ENCODE measurements at regions not wholly inside any gene's neighbourhood (a gene's known extent, or its start where the extent isn't known, plus 50 kb on each side); places are given as distances from the start of the nearest gene placed in this dataset.

GRCh38 chr9:30970812-30971211 lies 1413.6 kb upstream of the ACO1 start:
- Histone ChIP-seq H2BK20ac (ENCODE audit: low read depth, low read length) (no peak overlapping the region), H2AFZ (replicated peaks; ENCODE audit: low read length, poor library complexity) (no peak overlapping the region), H3K9ac (ENCODE audit: low read depth, low read length) (no peak overlapping the region), H2AK9ac (replicated peaks; ENCODE audit: low read depth, low read length, poor library complexity) (no peak overlapping the region), H3K14ac (replicated peaks; ENCODE audit: low read depth, low read length) (no peak overlapping the region), H3K27ac (ENCODE audit: insufficient read depth, low read length) (no peak overlapping the region), H2BK5ac (ENCODE audit: low read depth, low read length, poor library complexity, severe bottlenecking) (no peak overlapping the region), H3K4ac (ENCODE audit: low read depth, low read length) (no peak overlapping the region), H2AK5ac (ENCODE audit: low read depth, low read length) (no peak overlapping the region), H3K9me1 (ENCODE audit: insufficient read depth, low read length) (no peaks in the 10 kb centered on the region), H4K5ac (ENCODE audit: low read depth, low read length) (no peak overlapping the region), H3K4me1 (ENCODE audit: control insufficient read depth, insufficient read depth, low read length) (no peaks in the 10 kb centered on the region), H2BK120ac (ENCODE audit: low read depth, low read length) (no peak overlapping the region), H3K23ac (ENCODE audit: low read depth, low read length) (no peak overlapping the region), H2BK15ac (ENCODE audit: low read depth, low read length) (no peak overlapping the region), H4K8ac (ENCODE audit: low read depth in 2 of 2, low read length in 2 of 2) (no peak overlapping the region), H3K18ac (ENCODE audit: low read depth, low read length) (no peak overlapping the region), H3K9me3 (ENCODE audit: control insufficient read depth, insufficient read depth, low read length) (peaks cover 6% of the 10 kb centered on the region), H4K91ac (ENCODE audit: insufficient read depth, low read depth, low read length) (no peak overlapping the region), H3K4me3 (ENCODE audit: insufficient read depth, low read depth, low read length) (no peak overlapping the region), H3K56ac (ENCODE audit: extremely low read depth, insufficient read depth, low read length) (no peak overlapping the region), H3K27me3 (ENCODE audit: control insufficient read depth, insufficient read depth, low read length) (no peaks in the 10 kb centered on the region), H4K20me1 (ENCODE audit: insufficient read depth, low read length) (no peaks in the 10 kb centered on the region), H3K36me3 (ENCODE audit: control insufficient read depth, insufficient read depth, low read length) (no peaks in the 10 kb centered on the region), H3K4me2 (ENCODE audit: low read depth, low read length) (no peak overlapping the region), H3K79me1 (ENCODE audit: low read depth in 1 of 2, low read length in 2 of 2) (no peaks in the 10 kb centered on the region)
- ATAC-seq (ENCODE audit: low read depth) (no peak), DNase-seq (no peak)
- in situ Hi-C loops (cut with MboI; ENCODE audit: low sequenced_read_pairs), result no loop called here
- no TSS peak for BruUV-seq (replicated peaks)
- dilution Hi-C loops (cut with HindIII; ENCODE audit: low sequenced_read_pairs, unreplicated experiment), result no loop called here
- ChIA-PET POLR2A (ENCODE audit: unreplicated experiment) (no interaction called here), CTCF (no interaction called here)
- no peak for TF ChIP-seq RAD21 (IDR thresholded peaks at IDR 0.05; ENCODE audit: low read length)
- no peak for TF ChIP-seq BHLHE40 (IDR thresholded peaks at IDR 0.05; ENCODE audit: low read depth, low read length)
- no peak for TF ChIP-seq CHD1 (IDR thresholded peaks at IDR 0.05; ENCODE audit: low read depth, low read length)
- no peak for TF ChIP-seq MAFK (IDR thresholded peaks at IDR 0.05; ENCODE audit: low read depth, low read length)
- no peak for TF ChIP-seq FOS (IDR thresholded peaks at IDR 0.05; ENCODE audit: low read depth, low read length)
- no peak for TF ChIP-seq CEBPB (IDR thresholded peaks at IDR 0.05; ENCODE audit: low read depth, low read length)
- no peak for TF ChIP-seq ELK1 (IDR thresholded peaks at IDR 0.05; ENCODE audit: borderline replicate concordance, low read depth, low read length)
- TF ChIP-seq POLR2A (IDR thresholded peaks at IDR 0.05; ENCODE audit: low read depth, low read length), result no peak
- TF ChIP-seq RFX5 (IDR thresholded peaks at IDR 0.05; ENCODE audit: low read depth, low read length), result no peak
- no peak for TF ChIP-seq MXI1 (IDR thresholded peaks at IDR 0.05; ENCODE audit: borderline replicate concordance, low read depth, low read length)
- no peak for TF ChIP-seq SMC3 (IDR thresholded peaks at IDR 0.05; ENCODE audit: low read depth, low read length)
- TF ChIP-seq RCOR1 (IDR thresholded peaks at IDR 0.05; ENCODE audit: insufficient replicate concordance, low read length), result no peak
- no peak for TF ChIP-seq MAZ (IDR thresholded peaks at IDR 0.05; ENCODE audit: borderline replicate concordance, low read depth, low read length)
- TF ChIP-seq USF2 (IDR thresholded peaks at IDR 0.05; ENCODE audit: low read depth, low read length), result no peak
- no peak for TF ChIP-seq CTCF (conservative IDR thresholded peaks at IDR 0.05; ENCODE audit: low read depth, low read length)
- no peak for TF ChIP-seq NFE2L2 (IDR thresholded peaks at IDR 0.05; ENCODE audit: low read depth, low read length)
- no CpG with 5 or more reads among the region's 3 CpGs for WGBS, 2 experiments (ENCODE audit: extremely low coverage in 2 of 2, insufficient read length in 1 of 2)
- intact Hi-C loops (cut with micrococcal nuclease), result no loop called here
